ENCODE measurements at regions not wholly inside any gene's neighbourhood (a gene's known extent, or its start where the extent isn't known, plus 50 kb on each side); places are given as distances from the start of the nearest gene placed in this dataset.

DNA sequence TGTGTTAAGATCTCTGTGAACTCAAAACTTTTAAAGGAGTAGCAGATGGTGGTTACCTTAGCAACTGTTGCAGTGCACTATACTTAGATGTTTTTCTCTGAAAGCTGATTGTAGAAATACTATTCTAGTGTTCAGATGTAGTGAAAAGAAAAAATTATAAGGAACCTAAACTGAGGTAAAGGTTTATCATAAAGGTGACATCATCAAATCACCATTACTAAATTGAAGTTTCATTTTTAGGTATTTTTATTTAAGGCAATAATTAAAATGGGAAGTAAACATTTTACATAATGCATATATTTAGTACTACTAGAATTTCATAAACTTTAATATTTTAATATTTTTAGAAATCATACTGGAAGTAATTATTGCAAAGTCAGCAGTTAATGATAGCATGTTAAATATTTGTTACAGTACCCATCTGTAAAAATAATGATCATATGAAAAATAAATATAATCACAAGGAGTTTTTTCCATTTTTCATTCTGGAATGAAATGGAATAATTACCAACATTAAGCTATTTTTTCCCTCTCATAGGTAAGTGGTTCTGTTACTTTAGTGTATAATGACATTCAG lies 141.1 kb upstream of the NAV3 start:
- Histone ChIP-seq H3K4me2 (ENCODE audit: insufficient read depth, low read length) (no peak overlapping the region), H3K9me1 (ENCODE audit: control insufficient read depth, insufficient read depth, low read length) (no peaks in the 10 kb centered on the region), H3K4me3 (no peak overlapping the region), H2AFZ (ENCODE audit: low read depth, low read length) (no peak overlapping the region), H3K9ac (ENCODE audit: insufficient read depth in 1 of 2, low read depth in 2 of 2, low read length in 2 of 2) (no peak overlapping the region), H3K36me3 (ENCODE audit: control insufficient read depth, insufficient read depth, low read length) (no peaks in the 10 kb centered on the region), H4K20me1 (replicated peaks; ENCODE audit: control insufficient read depth, insufficient read depth, low read length) (no peaks in the 10 kb centered on the region), H3K4me1 (replicated peaks in 1 of 2; ENCODE audit: control insufficient read depth in 2 of 2, insufficient read depth in 2 of 2, low read length in 2 of 2) (no peaks in the 10 kb centered on the region), H3K79me2 (ENCODE audit: control insufficient read depth, insufficient read depth, low read length) (no peaks in the 10 kb centered on the region), H3K27me3 (ENCODE audit: control insufficient read depth in 2 of 2, insufficient read depth in 2 of 2, low read length in 2 of 2) (no peaks in the 10 kb centered on the region), H3K27ac (ENCODE audit: extremely low read depth, low read depth, low read length) (no peak overlapping the region), H3K9me3 (replicated peaks; ENCODE audit: control insufficient read depth, insufficient read depth, low read depth, low read length) (no peaks in the 10 kb centered on the region)
- no peak for ATAC-seq
- POLR2A ChIA-PET: no interaction called here
- no TSS peak for BruUV-seq (replicated peaks)
- FAIRE-seq: no peak
- peak; percentile 91 for TF ChIP-seq MAFK (IDR thresholded peaks at IDR 0.05; ENCODE audit: low read length)
- peak; percentile 81; the same call in 1 of the 2 replicates for TF ChIP-seq MAFF (IDR thresholded peaks at IDR 0.05; ENCODE audit: low read length)
- peak; percentile 87 for TF ChIP-seq ZNF316 (IDR thresholded peaks at IDR 0.05)
- no peak for TF ChIP-seq RNF219 (CRISPR knock-in tag; IDR thresholded peaks at IDR 0.05)
- TF ChIP-seq C11orf30 (IDR thresholded peaks at IDR 0.05; ENCODE audit: low read depth): peak; percentile 64; the same call in 1 of the 2 replicates
- no peak for TF ChIP-seq ZNF780A (CRISPR knock-in tag; IDR thresholded peaks at IDR 0.05)
- peak; percentile 53; the same call in 1 of the 2 replicates for TF ChIP-seq MAFG (tag; conservative IDR thresholded peaks at IDR 0.05)
- TF ChIP-seq HOXB6 (CRISPR knock-in tag; IDR thresholded peaks at IDR 0.05; ENCODE audit: borderline replicate concordance): no peak
- no peak for DNase-seq (ENCODE audit: extremely low read depth in 1 of 4, low spot score in 3 of 4)
- CTCF ChIA-PET (ENCODE audit: low intra/inter-chr PET ratio): no interaction called here
- in situ Hi-C loops (cut with MboI) (no loop called here), intact Hi-C loops (cut with micrococcal nuclease) (no loop called here)
